Endodermal cell (in vitro differentiated cells): ENCODE measurements at regions not wholly inside any gene's neighbourhood (a gene's known extent, or its start where the extent isn't known, plus 50 kb on each side); places are given as distances from the start of the nearest gene placed in this dataset.

Experiments
- DNase-seq: peaks from one replicate; pipeline ENCODE4 v3.0.0-alpha.2; 2017
- H3K27ac ChIP-seq: 2 replicates; pipeline ENCODE4 v1.5.1; 2013; ENCODE audit warnings: mild to moderate bottlenecking, low read depth, low read length, moderate library complexity
- H3K27me3 ChIP-seq: 2 replicates; pipeline ENCODE4 v1.6.1; 2013; ENCODE audit warnings: mild to moderate bottlenecking, low read length, moderate library complexity; ENCODE audit not compliant: insufficient read depth, control insufficient read depth, poor library complexity, severe bottlenecking
- H3K36me3 ChIP-seq: 2 replicates; pipeline ENCODE4 v1.7.0; 2013; ENCODE audit warnings: mild to moderate bottlenecking, low read length, moderate library complexity; ENCODE audit not compliant: control insufficient read depth, insufficient read depth
- H3K4me1 ChIP-seq: one replicate; pipeline ENCODE4 v1.7.0; 2013; ENCODE audit warnings: low read length; ENCODE audit not compliant: control insufficient read depth, insufficient read depth
- H3K4me3 ChIP-seq: 2 replicates; pipeline ENCODE4 v1.5.1; 2013; ENCODE audit warnings: mild to moderate bottlenecking, low read length, moderate library complexity
- H3K9ac ChIP-seq: 2 replicates; pipeline ENCODE4 v1.6.1; 2013; ENCODE audit warnings: mild to moderate bottlenecking, low read length, moderate library complexity; ENCODE audit not compliant: poor library complexity, severe bottlenecking; ENCODE audit errors: extremely low read depth
- H3K9me3 ChIP-seq: 2 replicates; pipeline ENCODE4 v1.6.1; 2013; ENCODE audit warnings: mild to moderate bottlenecking, low read length, moderate library complexity; ENCODE audit not compliant: control insufficient read depth
- H3K27ac Mint-ChIP-seq: 2 replicates; pipeline ENCODE4 v1.8.0; 2020; ENCODE audit warnings: mixed read lengths
- H3K27me3 Mint-ChIP-seq: 2 replicates; pipeline ENCODE4 v1.8.0; 2021; ENCODE audit warnings: mild to moderate bottlenecking, mixed read lengths; ENCODE audit not compliant: insufficient read depth
- H3K36me3 Mint-ChIP-seq: 2 replicates; pipeline ENCODE4 v1.8.0; 2020; ENCODE audit warnings: low read depth, mixed read lengths
- H3K4me1 Mint-ChIP-seq: 2 replicates; pipeline ENCODE4 v1.8.0; 2020; ENCODE audit warnings: mixed read lengths
- H3K4me3 Mint-ChIP-seq: 2 replicates; pipeline ENCODE4 v1.8.0; 2020; ENCODE audit warnings: mild to moderate bottlenecking, moderate library complexity, mixed read lengths
- H3K9me3 Mint-ChIP-seq: 2 replicates; pipeline ENCODE4 v1.8.0; 2020; ENCODE audit warnings: mild to moderate bottlenecking, mixed read lengths
- WGBS, 2 experiments: methylation state at CpG; one replicate each; pipeline versions ENCODE4 v1.1.5 to v1.1.7; 2013; ENCODE audit warnings: missing lambda C conversion rate in 2 of 2, mixed read lengths in 1 of 2; ENCODE audit not compliant: insufficient coverage in 1 of 2, insufficient read length in 1 of 2; 5-methylcytosine and 5-hydroxymethylcytosine counted together
- TF ChIP-seq, protein P1 (sequence below): fragments of 200-600 bp; sonication (generic); conservative IDR thresholded peaks from 2 replicates; pipeline ENCODE4 v1.5.0; 2021; ENCODE audit warnings: antibody characterized with exemption, mild to moderate bottlenecking

GRCh38 chr12:91792597-91792996 is 353.0 kb downstream of the BTG1 start:
- Mint-ChIP-seq H3K4me1 (no peaks in the 10 kb centered on the region), H3K36me3 (no peaks in the 10 kb centered on the region), H3K27me3 (no peaks in the 10 kb centered on the region), H3K9me3 (no peaks in the 10 kb centered on the region), H3K4me3 (no peak overlapping the region), H3K27ac (no peak overlapping the region)
- Histone ChIP-seq H3K27me3 (no peaks in the 10 kb centered on the region), H3K27ac (no peak overlapping the region), H3K9ac (no peak overlapping the region), H3K4me1 (no peaks in the 10 kb centered on the region), H3K4me3 (no peak overlapping the region), H3K36me3 (no peaks in the 10 kb centered on the region), H3K9me3 (no peaks in the 10 kb centered on the region)
- no peak for DNase-seq
- 88% methylated on average over 1 of the region's 1 CpG; no CpG with 5 or more reads in 1 of the 2 experiments for WGBS, 2 experiments
- TF ChIP-seq, protein P1, sequence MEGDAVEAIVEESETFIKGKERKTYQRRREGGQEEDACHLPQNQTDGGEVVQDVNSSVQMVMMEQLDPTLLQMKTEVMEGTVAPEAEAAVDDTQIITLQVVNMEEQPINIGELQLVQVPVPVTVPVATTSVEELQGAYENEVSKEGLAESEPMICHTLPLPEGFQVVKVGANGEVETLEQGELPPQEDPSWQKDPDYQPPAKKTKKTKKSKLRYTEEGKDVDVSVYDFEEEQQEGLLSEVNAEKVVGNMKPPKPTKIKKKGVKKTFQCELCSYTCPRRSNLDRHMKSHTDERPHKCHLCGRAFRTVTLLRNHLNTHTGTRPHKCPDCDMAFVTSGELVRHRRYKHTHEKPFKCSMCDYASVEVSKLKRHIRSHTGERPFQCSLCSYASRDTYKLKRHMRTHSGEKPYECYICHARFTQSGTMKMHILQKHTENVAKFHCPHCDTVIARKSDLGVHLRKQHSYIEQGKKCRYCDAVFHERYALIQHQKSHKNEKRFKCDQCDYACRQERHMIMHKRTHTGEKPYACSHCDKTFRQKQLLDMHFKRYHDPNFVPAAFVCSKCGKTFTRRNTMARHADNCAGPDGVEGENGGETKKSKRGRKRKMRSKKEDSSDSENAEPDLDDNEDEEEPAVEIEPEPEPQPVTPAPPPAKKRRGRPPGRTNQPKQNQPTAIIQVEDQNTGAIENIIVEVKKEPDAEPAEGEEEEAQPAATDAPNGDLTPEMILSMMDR, result no peak

DNA sequence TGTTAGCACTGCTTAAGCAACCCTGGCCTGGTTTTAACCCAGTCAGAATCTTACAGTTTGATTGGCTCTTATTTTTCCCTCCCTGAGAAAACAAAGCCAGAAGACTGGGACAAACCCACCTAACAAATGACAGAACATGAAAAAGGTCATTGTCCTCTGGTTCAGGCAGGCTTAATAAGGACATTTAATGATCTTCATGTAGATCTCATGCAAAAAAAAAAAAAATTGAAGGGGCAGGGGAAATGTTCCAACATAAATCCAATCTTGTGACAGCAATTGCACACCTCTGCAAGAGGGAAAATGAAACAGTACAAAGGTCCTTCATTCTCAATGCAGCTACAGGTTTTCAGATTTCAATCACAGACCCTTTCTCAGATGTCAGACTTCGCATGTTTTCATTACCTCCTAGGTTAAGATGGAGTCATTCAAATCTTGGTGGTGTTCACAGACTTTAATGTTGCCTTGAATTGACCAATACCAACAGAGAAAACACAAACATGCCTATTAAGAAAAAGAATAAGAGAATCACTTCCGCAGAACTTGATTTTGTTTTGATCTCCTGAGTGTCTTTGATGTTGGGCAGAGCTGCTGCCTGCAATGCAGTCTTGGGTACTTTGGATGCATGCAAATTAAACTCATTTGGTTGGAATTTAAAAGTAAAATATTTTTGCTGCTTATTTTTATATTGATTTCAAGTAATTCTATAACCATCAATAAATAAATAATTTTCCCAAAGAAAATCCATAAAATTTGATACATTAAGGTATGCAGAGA is 359.0 kb downstream of the BTG1 start:
- WGBS, 2 experiments, result 93 to 100% methylated on average over 1 to 2 of the region's 2 CpGs
- no peak overlapping the region for H3K4me3 Mint-ChIP-seq
- no peak overlapping the region for H3K27ac Mint-ChIP-seq

DNA sequence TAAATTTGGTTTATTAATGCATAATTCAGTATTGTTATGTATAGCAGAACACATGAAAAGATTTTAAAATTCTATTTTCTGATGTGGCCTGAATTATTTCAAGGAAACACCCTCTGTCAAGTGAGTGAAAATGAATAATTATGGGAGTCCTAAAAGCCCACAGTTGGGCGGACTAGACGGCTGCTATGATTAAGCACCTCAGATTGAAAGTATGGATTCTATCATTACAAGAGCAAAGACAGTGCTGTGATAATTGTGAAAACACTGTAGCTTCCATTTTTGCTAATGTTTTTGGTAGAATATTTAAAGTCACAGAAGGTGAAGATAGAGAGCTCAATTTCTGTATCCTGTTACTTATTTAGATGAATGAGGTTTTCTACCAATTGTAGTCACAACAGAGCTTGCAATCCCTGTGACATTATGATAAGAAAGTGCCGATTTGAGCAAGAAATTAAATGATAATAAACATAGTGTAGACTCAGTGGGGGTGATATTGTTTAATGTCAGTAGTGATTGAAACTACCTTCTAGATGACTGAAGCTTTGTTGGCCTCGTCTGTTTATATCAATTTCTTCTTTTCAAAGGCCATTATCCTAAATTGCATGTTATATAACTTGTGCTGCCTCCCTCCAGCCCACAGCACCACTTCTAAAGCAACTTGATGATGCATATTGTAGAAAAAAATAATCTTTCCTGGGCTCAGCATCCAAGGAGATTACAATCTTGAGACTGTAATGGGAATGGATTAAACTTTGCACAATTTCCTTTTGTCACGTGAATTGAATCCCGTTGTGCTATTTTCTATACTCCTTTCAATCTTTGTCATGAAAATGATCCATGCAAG is 359.8 kb downstream of the BTG1 start:
- no peak overlapping the region for H3K4me3 Mint-ChIP-seq
- TF ChIP-seq, protein P1, result no peak
- Histone ChIP-seq H3K4me1 (no peaks in the 10 kb centered on the region), H3K36me3 (no peaks in the 10 kb centered on the region), H3K9me3 (no peaks in the 10 kb centered on the region), H3K27ac (peak overlapping the region; percentile 24), H3K27me3 (no peaks in the 10 kb centered on the region), H3K9ac (no peak overlapping the region), H3K4me3 (no peak overlapping the region)
- WGBS, 2 experiments, result 78 to 81% methylated on average over 4 to 6 of the region's 6 CpGs
- H3K4me1 Mint-ChIP-seq, result no peaks in the 10 kb centered on the region
- H3K27me3 Mint-ChIP-seq, result no peaks in the 10 kb centered on the region
- no peak for DNase-seq
- H3K36me3 Mint-ChIP-seq, result no peaks in the 10 kb centered on the region
- H3K27ac Mint-ChIP-seq, result no peak overlapping the region
- no peaks in the 10 kb centered on the region for H3K9me3 Mint-ChIP-seq

More for the DNA sequence above, 359.0 kb downstream of the BTG1 start:
- H3K27me3 Mint-ChIP-seq, result no peaks in the 10 kb centered on the region
- no peak overlapping the region for H3K4me3 ChIP-seq
- no peaks in the 10 kb centered on the region for H3K27me3 ChIP-seq
- H3K4me1 ChIP-seq, result no peaks in the 10 kb centered on the region
- TF ChIP-seq, protein P1, result no peak
- H3K36me3 ChIP-seq, result no peaks in the 10 kb centered on the region
- no peaks in the 10 kb centered on the region for H3K4me1 Mint-ChIP-seq
- DNase-seq, result no peak
- H3K36me3 Mint-ChIP-seq, result no peaks in the 10 kb centered on the region
- no peaks in the 10 kb centered on the region for H3K9me3 ChIP-seq
- no peaks in the 10 kb centered on the region for H3K9me3 Mint-ChIP-seq
- no peak overlapping the region for H3K9ac ChIP-seq
- H3K27ac ChIP-seq, result peak overlapping the region; percentile 60
